ENCODE measurements at regions not wholly inside any gene's neighbourhood (a gene's known extent, or its start where the extent isn't known, plus 50 kb on each side); places are given as distances from the start of the nearest gene placed in this dataset.

GRCh38 chr6:145517492-145517891 lies 217.8 kb downstream of the EPM2A start:
- Mint-ChIP-seq H3K27me3 (ENCODE audit: low read depth) (no peaks in the 10 kb centered on the region), H3K9me3 (peaks cover 16% of the 10 kb centered on the region), H3K36me3 (no peaks in the 10 kb centered on the region), H3K27ac (no peak overlapping the region), H3K4me3 (no peak overlapping the region), H3K4me1 (no peaks in the 10 kb centered on the region)
- DNase-seq (ENCODE audit: low spot score in 2 of 2, unreplicated experiment in 2 of 2) = no peak
- TF ChIP-seq, protein P1, sequence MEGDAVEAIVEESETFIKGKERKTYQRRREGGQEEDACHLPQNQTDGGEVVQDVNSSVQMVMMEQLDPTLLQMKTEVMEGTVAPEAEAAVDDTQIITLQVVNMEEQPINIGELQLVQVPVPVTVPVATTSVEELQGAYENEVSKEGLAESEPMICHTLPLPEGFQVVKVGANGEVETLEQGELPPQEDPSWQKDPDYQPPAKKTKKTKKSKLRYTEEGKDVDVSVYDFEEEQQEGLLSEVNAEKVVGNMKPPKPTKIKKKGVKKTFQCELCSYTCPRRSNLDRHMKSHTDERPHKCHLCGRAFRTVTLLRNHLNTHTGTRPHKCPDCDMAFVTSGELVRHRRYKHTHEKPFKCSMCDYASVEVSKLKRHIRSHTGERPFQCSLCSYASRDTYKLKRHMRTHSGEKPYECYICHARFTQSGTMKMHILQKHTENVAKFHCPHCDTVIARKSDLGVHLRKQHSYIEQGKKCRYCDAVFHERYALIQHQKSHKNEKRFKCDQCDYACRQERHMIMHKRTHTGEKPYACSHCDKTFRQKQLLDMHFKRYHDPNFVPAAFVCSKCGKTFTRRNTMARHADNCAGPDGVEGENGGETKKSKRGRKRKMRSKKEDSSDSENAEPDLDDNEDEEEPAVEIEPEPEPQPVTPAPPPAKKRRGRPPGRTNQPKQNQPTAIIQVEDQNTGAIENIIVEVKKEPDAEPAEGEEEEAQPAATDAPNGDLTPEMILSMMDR (IDR thresholded peaks at IDR 0.05; ENCODE audit: unreplicated experiment) = no peak

DNA sequence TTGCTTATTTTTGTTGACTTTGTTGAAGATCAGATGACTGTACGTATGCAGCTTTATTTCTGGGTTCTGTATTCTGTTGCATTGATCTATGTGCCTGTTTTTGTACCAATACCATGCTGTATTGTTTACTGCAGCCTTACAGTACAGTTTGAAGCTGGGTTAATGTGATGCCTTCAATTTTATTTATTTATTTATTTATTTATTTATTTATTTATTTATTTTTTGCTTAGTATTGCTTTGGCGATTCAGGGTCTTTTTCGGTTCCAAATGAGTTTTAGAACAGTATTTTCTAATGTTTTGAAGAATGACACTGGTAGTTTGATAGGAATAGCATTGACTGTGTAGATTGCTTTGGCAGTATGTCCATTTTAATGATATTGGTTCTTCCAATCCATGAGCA lies 210.3 kb downstream of the EPM2A start:
- H3K27me3 Mint-ChIP-seq (ENCODE audit: low read depth) = peaks cover 15% of the 10 kb centered on the region
- H3K27ac Mint-ChIP-seq = no peak overlapping the region

DNA sequence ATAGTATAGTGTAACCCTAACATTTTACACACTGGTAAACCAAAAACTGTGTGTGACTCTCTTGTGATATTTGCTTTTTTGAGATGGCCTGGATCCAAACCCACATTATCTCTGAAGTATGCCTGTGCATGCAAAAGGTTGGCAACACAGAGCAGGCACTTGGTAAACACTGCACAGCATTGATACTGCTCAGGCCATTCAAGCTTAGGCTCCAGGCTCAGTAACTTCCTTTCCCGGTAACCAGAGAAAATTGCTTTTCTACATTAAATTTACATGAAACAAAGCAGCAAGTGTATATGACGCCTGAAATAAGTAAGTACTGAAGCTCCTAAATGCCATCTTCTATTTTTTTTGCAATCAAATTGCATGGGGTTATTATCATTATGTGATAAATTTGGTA lies 205.7 kb downstream of the EPM2A start:
- TF ChIP-seq, protein P1 (IDR thresholded peaks at IDR 0.05; ENCODE audit: unreplicated experiment) = no peak
- Mint-ChIP-seq H3K4me3 (no peak overlapping the region), H3K4me1 (no peaks in the 10 kb centered on the region), H3K27me3 (ENCODE audit: low read depth) (peaks cover 15% of the 10 kb centered on the region), H3K36me3 (no peaks in the 10 kb centered on the region), H3K27ac (no peak overlapping the region), H3K9me3 (peaks cover 17% of the 10 kb centered on the region)
- DNase-seq (ENCODE audit: low spot score in 2 of 2, unreplicated experiment in 2 of 2) = no peak

More for the DNA sequence above, 210.3 kb downstream of the EPM2A start:
- TF ChIP-seq, protein P1 (IDR thresholded peaks at IDR 0.05; ENCODE audit: unreplicated experiment) = no peak
- Mint-ChIP-seq H3K4me3 (no peak overlapping the region), H3K4me1 (no peaks in the 10 kb centered on the region), H3K36me3 (no peaks in the 10 kb centered on the region), H3K9me3 (peaks cover 22% of the 10 kb centered on the region)
- no peak for DNase-seq (ENCODE audit: low spot score in 2 of 2, unreplicated experiment in 2 of 2)

DNA sequence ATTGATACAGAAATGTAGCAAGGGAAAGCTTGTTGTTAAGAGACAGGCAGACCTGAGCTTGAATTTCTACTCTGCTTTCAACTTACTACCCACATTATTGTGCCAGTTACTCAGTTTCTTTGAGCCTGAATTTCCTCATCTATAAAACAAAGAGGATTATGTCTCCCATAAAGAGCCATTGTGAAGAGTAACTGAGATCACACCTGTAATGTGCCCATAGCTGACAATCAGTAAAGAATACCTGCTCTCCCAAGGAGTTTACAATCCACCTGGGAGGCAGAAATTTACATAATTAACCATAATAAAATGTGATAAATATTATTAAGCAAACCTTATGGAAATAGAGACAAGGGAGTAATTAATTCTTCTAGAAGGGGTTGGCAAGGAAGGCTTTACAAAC lies 204.9 kb downstream of the EPM2A start:
- H3K27ac Mint-ChIP-seq = no peak overlapping the region
- TF ChIP-seq, protein P1 (IDR thresholded peaks at IDR 0.05; ENCODE audit: unreplicated experiment) = no peak
- H3K27me3 Mint-ChIP-seq (ENCODE audit: low read depth) = peaks cover 18% of the 10 kb centered on the region
- no peak for DNase-seq (ENCODE audit: low spot score in 2 of 2, unreplicated experiment in 2 of 2)
- H3K36me3 Mint-ChIP-seq = no peaks in the 10 kb centered on the region
- no peaks in the 10 kb centered on the region for H3K4me1 Mint-ChIP-seq
- no peak overlapping the region for H3K4me3 Mint-ChIP-seq
- H3K9me3 Mint-ChIP-seq = peaks cover 14% of the 10 kb centered on the region

GRCh38 chr6:145531032-145531431 lies 204.3 kb downstream of the EPM2A start:
- peaks cover 8% of the 10 kb centered on the region for H3K9me3 Mint-ChIP-seq
- H3K27ac Mint-ChIP-seq = no peak overlapping the region
- TF ChIP-seq, protein P1 (IDR thresholded peaks at IDR 0.05; ENCODE audit: unreplicated experiment) = no peak
- DNase-seq (ENCODE audit: low spot score in 2 of 2, unreplicated experiment in 2 of 2) = no peak
- peaks cover 18% of the 10 kb centered on the region for H3K27me3 Mint-ChIP-seq (ENCODE audit: low read depth)
- no peaks in the 10 kb centered on the region for H3K4me1 Mint-ChIP-seq
- no peaks in the 10 kb centered on the region for H3K36me3 Mint-ChIP-seq
- no peak overlapping the region for H3K4me3 Mint-ChIP-seq

GRCh38 chr6:145531822-145532221 lies 203.5 kb downstream of the EPM2A start:
- Mint-ChIP-seq H3K27me3 (ENCODE audit: low read depth) (peaks cover 13% of the 10 kb centered on the region), H3K4me1 (no peaks in the 10 kb centered on the region), H3K4me3 (no peak overlapping the region), H3K36me3 (no peaks in the 10 kb centered on the region), H3K9me3 (peaks cover 3% of the 10 kb centered on the region), H3K27ac (no peak overlapping the region)
- TF ChIP-seq, protein P1 (IDR thresholded peaks at IDR 0.05; ENCODE audit: unreplicated experiment) = no peak
- no peak for DNase-seq (ENCODE audit: low spot score in 2 of 2, unreplicated experiment in 2 of 2)
